ENCODE measurements at regions not wholly inside any gene's neighbourhood (a gene's known extent, or its start where the extent isn't known, plus 50 kb on each side); places are given as distances from the start of the nearest gene placed in this dataset.

- no peak for TF ChIP-seq CTCF (IDR thresholded peaks at IDR 0.05)
- no peak for TF ChIP-seq POLR2A (IDR thresholded peaks at IDR 0.05)
Measured at GRCh38 chr10:28429045-28429444, 103.9 kb upstream of the WAC start.

Data from esophagus squamous epithelium (tissue), 4 donors.